A673 (cell line): ENCODE measurements at regions not wholly inside any gene's neighbourhood (a gene's known extent, or its start where the extent isn't known, plus 50 kb on each side); places are given as distances from the start of the nearest gene placed in this dataset.

Experiments
- BruUV-seq: library from RNA; stranded (reverse); fragments of 400-500 nt; replicated peaks from 2 replicates; lab custom pipeline; 2021; lab: Mats Ljungman, UMichigan
- CTCF ChIA-PET: fragments of 300-600 bp; sonication (Branson Sonifier 250); formaldehyde crosslinking; loops from one replicate; lab custom pipeline; 2022; ENCODE audit warnings: antibody characterized with exemption; lab: Charles Lee
- POLR2A ChIA-PET: fragments of 300-600 bp; sonication (Branson Sonifier 250); formaldehyde crosslinking; loops from one replicate; lab custom pipeline; 2022; ENCODE audit warnings: antibody characterized with exemption; ENCODE audit not compliant: low non-redundant PET; lab: Charles Lee
- DNase-seq: peaks from one replicate; pipeline ENCODE4 v3.0.0-alpha.2; 2015; ENCODE audit warnings: low spot score
- H3K27ac ChIP-seq: fragments of 200-600 bp; sonication (generic); 2 replicates; pipeline ENCODE4 v1.5.1; 2016; ENCODE audit warnings: mixed run types, low read depth, mild to moderate bottlenecking, mixed read lengths, antibody characterized with exemption, low read length; ENCODE audit not compliant: poor library complexity, severe bottlenecking
- H3K27me3 ChIP-seq: fragments of 200-600 bp; sonication (generic); replicated peaks from 2 replicates; pipeline ENCODE4 v1.6.1; 2017; ENCODE audit warnings: mixed run types, low read depth, mild to moderate bottlenecking, mixed read lengths, antibody characterized with exemption, low read length; ENCODE audit not compliant: insufficient read depth, poor library complexity
- H3K36me3 ChIP-seq: fragments of 200-600 bp; sonication (generic); 2 replicates; pipeline ENCODE4 v1.6.1; 2016; ENCODE audit warnings: mixed run types, mild to moderate bottlenecking, mixed read lengths, antibody characterized with exemption, low read length; ENCODE audit not compliant: insufficient read depth, poor library complexity, severe bottlenecking
- H3K4me1 ChIP-seq: fragments of 200-600 bp; sonication (generic); 2 replicates; pipeline ENCODE4 v1.6.1; 2017; ENCODE audit warnings: mixed run types, mild to moderate bottlenecking, mixed read lengths, antibody characterized with exemption, low read length; ENCODE audit not compliant: insufficient read depth, poor library complexity, severe bottlenecking
- H3K4me3 ChIP-seq: fragments of 200-600 bp; sonication (generic); 2 replicates; pipeline ENCODE4 v1.5.1; 2016; ENCODE audit warnings: low read depth, mixed run types, mild to moderate bottlenecking, mixed read lengths, low read length; ENCODE audit not compliant: poor library complexity, severe bottlenecking
- H3K9me3 ChIP-seq: fragments of 200-600 bp; sonication (generic); 2 replicates; pipeline ENCODE4 v1.6.1; 2016; ENCODE audit warnings: mixed run types, low read depth, mild to moderate bottlenecking, mixed read lengths, antibody characterized with exemption, low read length; ENCODE audit not compliant: poor library complexity, severe bottlenecking
- CTCF ChIP-seq: fragments of 300-800, 200-600 bp; sonication (generic); conservative IDR thresholded peaks from 2 replicates; pipeline ENCODE4 v1.5.1; 2017; ENCODE audit warnings: low read depth, mild to moderate bottlenecking, antibody characterized with exemption, low read length, moderate library complexity, mixed read lengths
- EZH2 ChIP-seq: fragments of 200-600 bp; sonication (generic); IDR thresholded peaks from 2 replicates; pipeline ENCODE4 v1.6.1; 2017; ENCODE audit warnings: borderline replicate concordance, low read depth, mild to moderate bottlenecking, mixed read lengths, antibody characterized with exemption, low read length; ENCODE audit not compliant: poor library complexity, severe bottlenecking
- intact Hi-C: fragments of 100-400 bp; cut with micrococcal nuclease; formaldehyde crosslinking; loops from one replicate; pipeline ENCODE4 v1.10.0; 2022; ENCODE audit not compliant: unreplicated experiment

DNA sequence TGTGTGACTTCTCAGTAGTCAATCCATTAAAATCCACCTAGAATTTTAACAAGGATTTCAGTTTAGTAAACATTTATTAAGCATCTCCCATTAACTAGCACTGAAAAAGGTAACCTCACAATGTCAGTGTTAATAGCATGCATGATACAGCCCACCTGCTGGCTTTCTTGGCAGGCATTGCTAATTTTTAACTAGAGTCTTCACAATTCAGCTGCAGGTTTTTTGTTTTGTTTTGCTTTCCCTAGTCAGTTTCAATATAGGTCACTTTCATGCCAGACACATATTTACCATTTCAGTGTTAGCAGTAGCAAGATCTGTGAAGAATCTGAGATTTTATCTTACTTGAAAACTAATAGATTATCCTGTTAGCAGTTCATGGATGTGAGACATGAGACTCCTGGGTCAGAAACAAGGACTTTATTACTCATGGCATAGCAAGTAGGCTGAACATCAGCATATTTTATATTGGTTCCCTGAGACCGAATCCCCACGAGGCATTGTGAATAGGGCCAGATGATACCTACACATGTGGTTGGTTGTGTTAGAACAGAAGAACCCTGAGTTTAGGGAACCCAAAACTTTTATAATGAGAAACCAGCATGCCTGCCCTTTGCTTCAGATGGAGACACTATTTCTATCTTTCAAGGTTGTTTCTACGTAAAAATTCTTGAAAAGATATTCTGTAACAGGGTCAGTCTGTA is 198.0 kb upstream of the HTR2A start:
- CTCF ChIA-PET: no interaction called here

GRCh38 chr13:47092202-47092601 is 195.3 kb upstream of the HTR2A start:
- ChIA-PET CTCF (no interaction called here), POLR2A (no interaction called here)
- Histone ChIP-seq H3K27ac (no peak overlapping the region), H3K9me3 (no peaks in the 10 kb centered on the region), H3K36me3 (no peaks in the 10 kb centered on the region), H3K4me1 (no peaks in the 10 kb centered on the region), H3K27me3 (peaks cover 35% of the 10 kb centered on the region), H3K4me3 (no peak overlapping the region)
- DNase-seq: no peak
- BruUV-seq: no TSS peak
- intact Hi-C loops: no loop called here
- no peak for TF ChIP-seq CTCF
- TF ChIP-seq EZH2: no peak

More for the DNA sequence above, 198.0 kb upstream of the HTR2A start:
- intact Hi-C loops: no loop called here
- TF ChIP-seq CTCF (no peak), EZH2 (no peak)
- DNase-seq: no peak
- Histone ChIP-seq H3K36me3 (no peaks in the 10 kb centered on the region), H3K9me3 (no peaks in the 10 kb centered on the region), H3K27me3 (peaks cover 26% of the 10 kb centered on the region), H3K27ac (no peak overlapping the region), H3K4me3 (no peak overlapping the region), H3K4me1 (no peaks in the 10 kb centered on the region)
- no TSS peak for BruUV-seq
- POLR2A ChIA-PET: no interaction called here

- TF ChIP-seq CTCF (no peak), EZH2 (no peak)
- H3K36me3 ChIP-seq: no peaks in the 10 kb centered on the region
- H3K4me1 ChIP-seq: no peaks in the 10 kb centered on the region
- no peak for DNase-seq
- no peak overlapping the region for H3K27ac ChIP-seq
- CTCF ChIA-PET: no interaction called here
- H3K9me3 ChIP-seq: no peaks in the 10 kb centered on the region
- H3K4me3 ChIP-seq: no peak overlapping the region
- no TSS peak for BruUV-seq
- POLR2A ChIA-PET: no interaction called here
- peaks cover 39% of the 10 kb centered on the region for H3K27me3 ChIP-seq
- intact Hi-C loops: no loop called here
These were observed 191.0 kb upstream of the HTR2A start for GRCh38 chr13:47087841-47088240.
